ENCODE measurements at regions not wholly inside any gene's neighbourhood (a gene's known extent, or its start where the extent isn't known, plus 50 kb on each side); places are given as distances from the start of the nearest gene placed in this dataset.

DNA sequence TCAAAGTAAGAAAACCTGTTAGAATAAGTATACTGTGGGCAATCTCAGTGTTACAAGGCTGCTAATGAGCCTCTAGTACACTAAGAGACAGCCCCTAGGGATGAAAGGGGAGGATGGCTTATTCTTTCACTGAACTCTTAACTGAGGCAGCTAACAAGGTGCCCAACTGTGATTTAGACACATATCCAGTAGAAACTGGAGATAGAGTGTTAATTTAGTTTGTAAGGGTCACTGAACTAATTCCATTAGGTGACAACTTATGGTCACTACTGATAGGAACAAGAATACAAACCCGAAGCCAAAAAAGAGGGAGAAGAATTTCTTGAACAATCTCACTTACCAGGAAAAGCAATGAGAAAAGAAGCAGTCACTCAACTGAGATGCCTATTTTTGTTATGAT lies 1010.6 kb downstream of the PCDH9 start:
- DNase-seq (ENCODE audit: low spot score) (no peak), ATAC-seq (ENCODE audit: low FRiP score) (no peak)
- TF ChIP-seq, protein P1, sequence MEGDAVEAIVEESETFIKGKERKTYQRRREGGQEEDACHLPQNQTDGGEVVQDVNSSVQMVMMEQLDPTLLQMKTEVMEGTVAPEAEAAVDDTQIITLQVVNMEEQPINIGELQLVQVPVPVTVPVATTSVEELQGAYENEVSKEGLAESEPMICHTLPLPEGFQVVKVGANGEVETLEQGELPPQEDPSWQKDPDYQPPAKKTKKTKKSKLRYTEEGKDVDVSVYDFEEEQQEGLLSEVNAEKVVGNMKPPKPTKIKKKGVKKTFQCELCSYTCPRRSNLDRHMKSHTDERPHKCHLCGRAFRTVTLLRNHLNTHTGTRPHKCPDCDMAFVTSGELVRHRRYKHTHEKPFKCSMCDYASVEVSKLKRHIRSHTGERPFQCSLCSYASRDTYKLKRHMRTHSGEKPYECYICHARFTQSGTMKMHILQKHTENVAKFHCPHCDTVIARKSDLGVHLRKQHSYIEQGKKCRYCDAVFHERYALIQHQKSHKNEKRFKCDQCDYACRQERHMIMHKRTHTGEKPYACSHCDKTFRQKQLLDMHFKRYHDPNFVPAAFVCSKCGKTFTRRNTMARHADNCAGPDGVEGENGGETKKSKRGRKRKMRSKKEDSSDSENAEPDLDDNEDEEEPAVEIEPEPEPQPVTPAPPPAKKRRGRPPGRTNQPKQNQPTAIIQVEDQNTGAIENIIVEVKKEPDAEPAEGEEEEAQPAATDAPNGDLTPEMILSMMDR (IDR thresholded peaks at IDR 0.05), result no peak

DNA sequence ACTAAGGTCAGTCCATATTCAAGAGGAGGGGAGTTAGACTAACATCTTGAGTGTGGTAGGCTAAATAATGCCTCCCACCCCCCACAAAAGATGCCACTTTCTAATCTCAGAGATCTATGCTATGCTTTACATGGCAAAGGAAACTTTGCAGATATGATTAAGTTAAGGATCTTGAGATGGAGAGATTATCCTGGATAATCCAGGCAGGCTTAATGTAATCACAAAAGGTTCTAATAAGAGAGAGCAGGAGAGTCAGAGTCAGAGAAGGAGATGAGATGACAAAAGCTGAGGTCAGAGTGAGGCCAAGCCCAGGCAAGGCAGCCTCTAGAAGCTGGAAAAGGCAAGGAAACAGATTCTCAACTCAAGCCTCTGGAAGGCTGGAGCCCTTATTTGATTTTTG lies 1011.6 kb downstream of the PCDH9 start:
- ATAC-seq (ENCODE audit: low FRiP score) (no peak), DNase-seq (ENCODE audit: low spot score) (no peak)
- TF ChIP-seq, protein P1 (IDR thresholded peaks at IDR 0.05), result no peak

DNA sequence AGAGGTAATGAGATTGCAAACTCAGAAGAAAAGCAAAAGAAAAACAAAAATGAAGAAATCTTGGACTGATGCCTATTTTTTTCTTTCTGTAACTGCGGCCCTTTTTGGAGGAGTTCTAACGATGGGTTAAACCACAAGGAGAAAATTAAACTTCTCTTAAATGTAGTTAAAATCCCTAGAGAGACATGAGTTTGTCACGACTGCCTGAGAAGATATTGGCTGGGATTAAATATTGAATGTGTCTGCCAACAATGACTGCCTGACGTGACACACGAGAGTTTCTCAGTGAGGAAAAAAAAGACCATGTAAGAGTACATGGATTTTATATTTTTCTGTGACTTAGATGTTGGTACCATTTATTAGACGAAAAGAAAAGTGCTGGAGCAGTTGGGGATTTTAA lies 1013.4 kb downstream of the PCDH9 start:
- DNase-seq (ENCODE audit: low spot score) (no peak), ATAC-seq (ENCODE audit: low FRiP score) (no peak)
- TF ChIP-seq, protein P1 (IDR thresholded peaks at IDR 0.05), result no peak

DNA sequence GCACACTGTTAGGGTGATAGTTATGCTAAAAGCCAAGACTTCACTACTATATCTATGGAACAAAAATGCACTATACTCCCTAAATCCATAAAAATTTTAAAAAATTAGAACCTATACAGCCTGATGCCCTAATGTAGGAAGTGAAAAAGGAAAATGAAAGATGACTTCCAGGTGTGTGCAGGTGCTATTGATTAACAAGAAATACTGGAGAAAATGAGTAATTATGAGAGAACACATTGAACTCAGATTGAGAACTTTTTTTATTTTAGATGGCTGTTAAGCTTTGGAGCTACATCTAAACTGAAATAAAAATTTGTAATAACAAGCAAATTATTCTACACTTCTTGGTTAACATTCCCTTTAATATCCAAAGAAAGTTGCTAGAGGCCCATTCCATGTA lies 1015.7 kb downstream of the PCDH9 start:
- no peak for ATAC-seq (ENCODE audit: low FRiP score)
- TF ChIP-seq, protein P1 (IDR thresholded peaks at IDR 0.05), result no peak
- no peak for DNase-seq (ENCODE audit: low spot score)

- DNase-seq (ENCODE audit: low spot score) (no peak), ATAC-seq (ENCODE audit: low FRiP score) (no peak)
- TF ChIP-seq, protein P1 (IDR thresholded peaks at IDR 0.05), result no peak
These were observed 1017.6 kb downstream of the PCDH9 start for GRCh38 chr13:66212511-66212910.

GRCh38 chr13:66210677-66211076 lies 1019.5 kb downstream of the PCDH9 start:
- DNase-seq (ENCODE audit: low spot score), result no peak
- TF ChIP-seq, protein P1 (IDR thresholded peaks at IDR 0.05), result no peak
- ATAC-seq (ENCODE audit: low FRiP score), result peak; percentile 59

DNA sequence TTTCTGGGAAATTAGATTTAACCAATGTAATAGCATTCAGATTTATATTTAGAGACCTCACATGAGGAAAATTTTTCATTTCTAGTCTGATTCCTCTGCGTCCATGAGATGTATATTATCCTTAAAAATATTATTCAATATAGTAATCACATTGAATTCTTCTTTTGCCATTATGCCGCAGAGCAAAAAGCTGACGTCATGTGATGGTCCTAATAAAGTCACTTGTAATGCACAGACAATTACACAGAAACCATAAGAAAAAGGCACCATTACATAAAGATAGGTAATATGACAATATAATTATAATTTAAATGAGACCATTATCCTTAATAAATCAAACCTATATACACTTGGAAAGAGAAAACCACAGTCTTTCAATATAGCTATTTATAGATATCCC lies 1021.5 kb downstream of the PCDH9 start:
- no peak for ATAC-seq (ENCODE audit: low FRiP score)
- TF ChIP-seq, protein P1 (IDR thresholded peaks at IDR 0.05), result no peak
- no peak for DNase-seq (ENCODE audit: low spot score)

All from omental fat pad (tissue), 3 donors.